SU-DHL-6 (cell line): ENCODE measurements at regions not wholly inside any gene's neighbourhood (a gene's known extent, or its start where the extent isn't known, plus 50 kb on each side); places are given as distances from the start of the nearest gene placed in this dataset.

Experiments
- EZH2phosphoT487 ChIP-seq: fragments of 200-600 bp; sonication (generic), shearing (Covaris generic); conservative IDR thresholded peaks from 2 replicates; pipeline ENCODE4 v1.6.1; 2018; ENCODE audit warnings: mild to moderate bottlenecking, antibody characterized with exemption, low read length, moderate library complexity, mixed read lengths
- TF ChIP-seq, protein P1 (sequence below): fragments of 200-600 bp; sonication (generic); IDR thresholded peaks from one replicate; pipeline ENCODE4 v1.5.1; 2017; ENCODE audit warnings: antibody characterized with exemption, mild to moderate bottlenecking, low read length, moderate library complexity; ENCODE audit not compliant: insufficient read depth, poor library complexity, severe bottlenecking

DNA sequence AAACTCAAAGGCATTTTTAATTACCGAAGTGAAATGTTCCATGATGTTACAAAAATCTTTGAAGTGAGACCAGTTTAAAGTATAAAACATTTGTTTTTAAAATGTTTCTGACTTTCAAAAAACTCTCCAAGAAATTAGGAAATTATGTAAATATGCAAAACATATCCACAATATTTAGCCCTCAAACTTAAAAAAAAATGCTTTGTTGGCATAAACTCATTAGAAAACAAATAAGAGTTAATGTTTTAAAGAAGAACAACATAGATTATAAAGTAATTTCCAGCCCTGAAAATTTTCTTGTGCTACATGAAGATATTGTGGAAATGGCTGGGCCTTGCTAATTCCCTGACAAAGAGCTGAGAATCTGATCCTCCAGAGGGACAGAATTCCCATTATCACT is 199.7 kb upstream of the STARD13 start:
- TF ChIP-seq EZH2phosphoT487, result no peak
- TF ChIP-seq, protein P1, sequence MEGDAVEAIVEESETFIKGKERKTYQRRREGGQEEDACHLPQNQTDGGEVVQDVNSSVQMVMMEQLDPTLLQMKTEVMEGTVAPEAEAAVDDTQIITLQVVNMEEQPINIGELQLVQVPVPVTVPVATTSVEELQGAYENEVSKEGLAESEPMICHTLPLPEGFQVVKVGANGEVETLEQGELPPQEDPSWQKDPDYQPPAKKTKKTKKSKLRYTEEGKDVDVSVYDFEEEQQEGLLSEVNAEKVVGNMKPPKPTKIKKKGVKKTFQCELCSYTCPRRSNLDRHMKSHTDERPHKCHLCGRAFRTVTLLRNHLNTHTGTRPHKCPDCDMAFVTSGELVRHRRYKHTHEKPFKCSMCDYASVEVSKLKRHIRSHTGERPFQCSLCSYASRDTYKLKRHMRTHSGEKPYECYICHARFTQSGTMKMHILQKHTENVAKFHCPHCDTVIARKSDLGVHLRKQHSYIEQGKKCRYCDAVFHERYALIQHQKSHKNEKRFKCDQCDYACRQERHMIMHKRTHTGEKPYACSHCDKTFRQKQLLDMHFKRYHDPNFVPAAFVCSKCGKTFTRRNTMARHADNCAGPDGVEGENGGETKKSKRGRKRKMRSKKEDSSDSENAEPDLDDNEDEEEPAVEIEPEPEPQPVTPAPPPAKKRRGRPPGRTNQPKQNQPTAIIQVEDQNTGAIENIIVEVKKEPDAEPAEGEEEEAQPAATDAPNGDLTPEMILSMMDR, result no peak
